Pancreas (tissue), 10 donors: ENCODE measurements at regions not wholly inside any gene's neighbourhood (a gene's known extent, or its start where the extent isn't known, plus 50 kb on each side); places are given as distances from the start of the nearest gene placed in this dataset.
A peak's percentile ranks its signal among the peaks of the same experiment; 100 is the strongest.

ENCODE experiments used
- ATAC-seq, 4 donors: fragments of 200-7000 bp; cut with Tn5 transposase; one replicate each; pipeline versions ENCODE4 v1.8.0 to v1.9.1; 2020; ENCODE audit warnings: mild to moderate bottlenecking in 4 of 4, moderate library complexity in 4 of 4
- DNase-seq, 6 donors: peaks; one replicate each; pipeline ENCODE4 v3.0.0-alpha.2; 2020
- FAIRE-seq: peaks from 2 replicates; lab custom pipeline; 2012; peaks lifted over from hg19 to GRCh38; lab: Jason Lieb, UNC
- H3K27ac ChIP-seq, 4 donors: fragments of 200-600 bp; sonication (generic); 1 replicate in 3 of 4; 2 replicates in 1 of 4; pipeline versions ENCODE4 v1.5.0 to v1.8.0; 2020
- H3K27me3 ChIP-seq, 4 donors: fragments of 200-600 bp; one replicate each; pipeline ENCODE4 v1.8.0; 2021
- H3K36me3 ChIP-seq, 3 donors: fragments of 200-600 bp; sonication (generic) in 1 of 3; one replicate each; pipeline versions ENCODE4 v1.5.0 to v1.8.0; 2020 to 2021
- H3K4me1 ChIP-seq, 3 donors: fragments of 200-600 bp; one replicate each; pipeline ENCODE4 v1.8.0; 2021
- H3K4me3 ChIP-seq, 4 donors: fragments of 200-600 bp; sonication (generic) in 2 of 4; one replicate each; pipeline versions ENCODE4 v1.5.0 to v1.8.0; 2020 to 2021
- H3K9me3 ChIP-seq, 4 donors: fragments of 200-600 bp; one replicate each; pipeline ENCODE4 v1.8.0; 2021
- WGBS, 2 donors: extraction: QIAGEN DNeasy Blood & Tissue Kit; methylation state at CpG; one replicate each; pipeline ENCODE4 v1.1.7; 2013; 5-methylcytosine and 5-hydroxymethylcytosine counted together
- intact Hi-C, 3 donors: fragments of 100-400 bp; cut with DNase I; formaldehyde crosslinking; loops; one replicate each; pipeline versions ENCODE4 v1.11.1 to v1.14.2; 2022
- TF ChIP-seq, protein P1 (sequence below), 4 donors: fragments of 200-600 bp; sonication (generic) in 3 of 4; IDR thresholded peaks; one replicate each; pipeline versions ENCODE4 v1.5.0 to v1.8.0; 2021; ENCODE audit warnings: antibody characterized with exemption in 4 of 4
- donor health status: healthy with polysubstance abuse.
- donor health status: DM: no; HTN: no; CAD: no; lungs with moderate emphysema.
- donor health status: DM: no; HTN: no; CAD: no.
- donor health status: control.
- donor health status: control.
- donor health status: Bipolar disorder and iron deficiency.
- donor health status: DM: yes; HTN: yes; CAD: no.
- donor health status: DM: no; HTN: no; CAD: no.
- donor health status: DM: no; HTN: no; CAD: no.
- donor health status: DM: yes; HTN: yes; CAD: no.

- Histone ChIP-seq H3K4me1 (no peaks in the 10 kb centered on the region), H3K27ac (no peak overlapping the region), H3K36me3 (no peaks in the 10 kb centered on the region), H3K9me3 (no peaks in the 10 kb centered on the region), H3K4me3 (no peak overlapping the region), H3K27me3 (no peaks in the 10 kb centered on the region)
- DNase-seq (no peak), FAIRE-seq (no peak), ATAC-seq (no peak)
- intact Hi-C loops, result no loop called here
- 61 to 66% methylated on average over 5 of the region's 5 CpGs for WGBS, 2 donors
- TF ChIP-seq, protein P1, sequence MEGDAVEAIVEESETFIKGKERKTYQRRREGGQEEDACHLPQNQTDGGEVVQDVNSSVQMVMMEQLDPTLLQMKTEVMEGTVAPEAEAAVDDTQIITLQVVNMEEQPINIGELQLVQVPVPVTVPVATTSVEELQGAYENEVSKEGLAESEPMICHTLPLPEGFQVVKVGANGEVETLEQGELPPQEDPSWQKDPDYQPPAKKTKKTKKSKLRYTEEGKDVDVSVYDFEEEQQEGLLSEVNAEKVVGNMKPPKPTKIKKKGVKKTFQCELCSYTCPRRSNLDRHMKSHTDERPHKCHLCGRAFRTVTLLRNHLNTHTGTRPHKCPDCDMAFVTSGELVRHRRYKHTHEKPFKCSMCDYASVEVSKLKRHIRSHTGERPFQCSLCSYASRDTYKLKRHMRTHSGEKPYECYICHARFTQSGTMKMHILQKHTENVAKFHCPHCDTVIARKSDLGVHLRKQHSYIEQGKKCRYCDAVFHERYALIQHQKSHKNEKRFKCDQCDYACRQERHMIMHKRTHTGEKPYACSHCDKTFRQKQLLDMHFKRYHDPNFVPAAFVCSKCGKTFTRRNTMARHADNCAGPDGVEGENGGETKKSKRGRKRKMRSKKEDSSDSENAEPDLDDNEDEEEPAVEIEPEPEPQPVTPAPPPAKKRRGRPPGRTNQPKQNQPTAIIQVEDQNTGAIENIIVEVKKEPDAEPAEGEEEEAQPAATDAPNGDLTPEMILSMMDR (IDR thresholded peaks at IDR 0.05), result no peak
Observed at GRCh38 chr4:182014164-182014563, 229.0 kb upstream of the TENM3 start.

- ATAC-seq, result no peak
- TF ChIP-seq, protein P1 (IDR thresholded peaks at IDR 0.05), result no peak
- Histone ChIP-seq H3K27me3 (no peaks in the 10 kb centered on the region), H3K4me1 (no peaks in the 10 kb centered on the region), H3K36me3 (no peaks in the 10 kb centered on the region), H3K27ac (no peak overlapping the region), H3K4me3 (no peak overlapping the region), H3K9me3 (no peaks in the 10 kb centered on the region)
- intact Hi-C loops, result no loop called here
- 80 to 87% methylated on average over 11 of the region's 11 CpGs for WGBS, 2 donors
- DNase-seq, result peak in 1 of 6 donors; percentile 24
- no peak for FAIRE-seq
Observed at GRCh38 chr4:182015014-182015413, 228.2 kb upstream of the TENM3 start.

GRCh38 chr4:182015893-182016292 lies 227.3 kb upstream of the TENM3 start:
- Histone ChIP-seq H3K27me3 (no peaks in the 10 kb centered on the region), H3K9me3 (no peaks in the 10 kb centered on the region), H3K4me3 (no peak overlapping the region), H3K27ac (no peak overlapping the region), H3K36me3 (no peaks in the 10 kb centered on the region), H3K4me1 (no peaks in the 10 kb centered on the region)
- intact Hi-C loops, result no loop called here
- ATAC-seq (no peak), DNase-seq (no peak), FAIRE-seq (no peak)
- 62 to 78% methylated on average over 6 of the region's 6 CpGs for WGBS, 2 donors
- TF ChIP-seq, protein P1 (IDR thresholded peaks at IDR 0.05), result no peak

DNA sequence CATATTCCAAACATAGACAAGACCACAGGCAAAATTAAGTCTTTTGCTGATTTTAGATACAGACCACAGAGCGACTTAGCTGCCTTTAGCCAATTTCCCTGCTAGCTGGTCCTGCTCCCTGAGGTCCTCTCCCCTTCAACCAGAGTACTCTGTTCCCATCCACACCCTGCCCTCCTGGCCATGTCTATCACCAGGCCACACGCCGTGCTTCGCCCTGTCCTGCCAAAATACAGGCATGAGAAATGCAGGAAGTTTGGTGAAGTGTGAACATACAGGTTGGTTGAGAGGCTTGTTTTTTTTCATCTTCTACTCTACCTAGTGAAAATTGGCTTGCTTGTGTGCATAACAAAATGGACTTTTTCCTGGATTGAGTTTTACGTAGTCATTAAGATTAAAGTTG lies 226.2 kb upstream of the TENM3 start:
- Histone ChIP-seq H3K36me3 (no peaks in the 10 kb centered on the region), H3K4me1 (no peaks in the 10 kb centered on the region), H3K27me3 (no peaks in the 10 kb centered on the region), H3K9me3 (no peaks in the 10 kb centered on the region), H3K27ac (no peak overlapping the region), H3K4me3 (no peak overlapping the region)
- DNase-seq, result no peak
- intact Hi-C loops, result no loop called here
- no peak for ATAC-seq
- WGBS, 2 donors, result 85 to 92% methylated on average over 5 of the region's 5 CpGs
- no peak for FAIRE-seq
- TF ChIP-seq, protein P1 (IDR thresholded peaks at IDR 0.05), result no peak

GRCh38 chr4:182018691-182019090 lies 224.5 kb upstream of the TENM3 start:
- intact Hi-C loops, result no loop called here
- Histone ChIP-seq H3K36me3 (no peaks in the 10 kb centered on the region), H3K27ac (no peak overlapping the region), H3K27me3 (no peaks in the 10 kb centered on the region), H3K4me1 (no peaks in the 10 kb centered on the region), H3K9me3 (no peaks in the 10 kb centered on the region), H3K4me3 (no peak overlapping the region)
- WGBS, 2 donors, result 58 to 84% methylated on average over 2 of the region's 2 CpGs
- TF ChIP-seq, protein P1 (IDR thresholded peaks at IDR 0.05), result no peak
- DNase-seq (no peak), FAIRE-seq (no peak), ATAC-seq (no peak)
